ENCODE measurements at regions not wholly inside any gene's neighbourhood (a gene's known extent, or its start where the extent isn't known, plus 50 kb on each side); places are given as distances from the start of the nearest gene placed in this dataset.

DNA sequence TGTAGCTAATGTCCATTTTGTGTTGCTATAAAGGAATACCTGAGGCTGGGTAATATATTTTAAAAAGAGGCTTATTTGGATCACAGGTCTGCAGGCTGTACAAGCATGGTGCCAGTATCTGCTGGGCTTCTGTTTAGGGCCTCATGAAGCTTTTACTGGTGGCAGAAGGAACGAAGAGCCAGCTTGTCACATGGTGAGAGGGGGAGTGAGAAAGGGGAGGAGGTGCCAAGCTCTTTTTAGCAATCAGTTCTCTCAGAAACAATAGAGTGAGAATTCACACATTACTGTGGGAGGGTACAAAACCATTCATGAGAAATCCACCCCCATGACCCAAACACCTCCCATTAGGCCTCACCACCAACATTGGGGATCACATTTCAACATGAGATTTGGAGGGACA, 340.9 kb downstream of the RASEF start:
- no peak for DNase-seq (ENCODE audit: low read depth)
- TF ChIP-seq, protein P1, sequence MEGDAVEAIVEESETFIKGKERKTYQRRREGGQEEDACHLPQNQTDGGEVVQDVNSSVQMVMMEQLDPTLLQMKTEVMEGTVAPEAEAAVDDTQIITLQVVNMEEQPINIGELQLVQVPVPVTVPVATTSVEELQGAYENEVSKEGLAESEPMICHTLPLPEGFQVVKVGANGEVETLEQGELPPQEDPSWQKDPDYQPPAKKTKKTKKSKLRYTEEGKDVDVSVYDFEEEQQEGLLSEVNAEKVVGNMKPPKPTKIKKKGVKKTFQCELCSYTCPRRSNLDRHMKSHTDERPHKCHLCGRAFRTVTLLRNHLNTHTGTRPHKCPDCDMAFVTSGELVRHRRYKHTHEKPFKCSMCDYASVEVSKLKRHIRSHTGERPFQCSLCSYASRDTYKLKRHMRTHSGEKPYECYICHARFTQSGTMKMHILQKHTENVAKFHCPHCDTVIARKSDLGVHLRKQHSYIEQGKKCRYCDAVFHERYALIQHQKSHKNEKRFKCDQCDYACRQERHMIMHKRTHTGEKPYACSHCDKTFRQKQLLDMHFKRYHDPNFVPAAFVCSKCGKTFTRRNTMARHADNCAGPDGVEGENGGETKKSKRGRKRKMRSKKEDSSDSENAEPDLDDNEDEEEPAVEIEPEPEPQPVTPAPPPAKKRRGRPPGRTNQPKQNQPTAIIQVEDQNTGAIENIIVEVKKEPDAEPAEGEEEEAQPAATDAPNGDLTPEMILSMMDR (IDR thresholded peaks at IDR 0.05; ENCODE audit: control insufficient read depth, extremely low read depth, insufficient read depth): no peak
- H3K4me3 ChIP-seq (ENCODE audit: low read depth, low read length): no peak overlapping the region

DNA sequence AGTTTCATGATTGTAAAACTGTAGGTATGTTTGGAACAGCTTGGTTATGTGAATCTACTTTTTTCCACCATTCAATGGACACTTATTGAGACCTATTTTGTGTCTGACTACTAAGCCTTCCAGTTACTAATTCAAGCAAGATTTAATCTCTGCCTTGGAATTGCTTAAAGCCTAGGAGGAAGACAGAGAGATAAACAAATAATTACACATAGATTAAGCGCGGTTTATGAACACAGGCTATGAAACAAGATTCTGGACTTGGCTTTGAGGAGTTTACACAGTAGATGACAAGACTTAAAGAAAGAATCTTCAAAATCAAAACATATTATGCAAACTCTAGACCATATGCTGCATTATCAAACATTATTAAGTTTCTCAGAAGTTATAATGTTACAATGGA, 340.4 kb downstream of the RASEF start:
- TF ChIP-seq, protein P1 (IDR thresholded peaks at IDR 0.05; ENCODE audit: control insufficient read depth, extremely low read depth, insufficient read depth): no peak
- DNase-seq (ENCODE audit: low read depth): peak; percentile 79
- H3K4me3 ChIP-seq (ENCODE audit: low read depth, low read length): no peak overlapping the region

DNA sequence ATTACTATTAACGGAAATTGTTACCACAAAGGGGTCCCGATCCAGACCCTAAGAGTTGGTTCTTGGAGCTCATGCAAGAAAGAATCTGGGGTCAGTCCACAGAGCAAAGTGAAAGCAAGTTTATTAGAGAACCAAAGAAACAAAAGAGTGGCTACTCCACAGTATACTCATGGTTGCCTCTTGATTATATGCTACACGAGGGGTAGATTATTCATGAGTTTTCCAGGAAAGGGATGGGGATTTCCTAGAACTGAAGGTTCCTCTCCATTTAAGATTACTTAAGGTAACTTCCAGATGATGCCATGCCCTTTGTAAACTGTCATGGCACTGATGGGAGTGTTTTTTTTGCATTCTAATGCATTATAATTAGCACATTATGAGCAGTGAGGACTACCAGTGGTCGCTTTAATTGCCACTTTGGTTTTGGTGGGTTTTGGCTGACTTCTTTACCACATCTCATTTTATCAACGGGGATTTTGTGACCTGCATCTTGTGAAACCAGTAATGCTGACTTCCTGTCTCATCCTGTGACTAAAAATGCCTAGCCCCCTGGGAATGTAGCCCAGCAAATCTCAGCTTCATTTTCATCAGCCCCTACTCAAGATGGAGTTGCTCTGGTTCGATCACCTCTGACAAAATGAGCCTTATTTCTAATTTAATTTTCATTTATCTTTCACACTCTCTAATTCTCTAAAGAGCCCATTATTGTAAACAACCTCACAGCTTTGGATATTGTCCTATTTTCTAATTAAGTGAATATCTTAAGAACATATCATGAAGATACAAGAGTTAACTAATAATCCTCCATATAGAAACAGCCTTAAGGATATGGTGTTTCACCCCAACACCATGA, 336.3 kb downstream of the RASEF start:
- TF ChIP-seq, protein P1 (IDR thresholded peaks at IDR 0.05; ENCODE audit: control insufficient read depth, extremely low read depth, insufficient read depth): no peak
- H3K4me3 ChIP-seq (ENCODE audit: low read depth, low read length): no peak overlapping the region
- no peak for DNase-seq (ENCODE audit: low read depth)

DNA sequence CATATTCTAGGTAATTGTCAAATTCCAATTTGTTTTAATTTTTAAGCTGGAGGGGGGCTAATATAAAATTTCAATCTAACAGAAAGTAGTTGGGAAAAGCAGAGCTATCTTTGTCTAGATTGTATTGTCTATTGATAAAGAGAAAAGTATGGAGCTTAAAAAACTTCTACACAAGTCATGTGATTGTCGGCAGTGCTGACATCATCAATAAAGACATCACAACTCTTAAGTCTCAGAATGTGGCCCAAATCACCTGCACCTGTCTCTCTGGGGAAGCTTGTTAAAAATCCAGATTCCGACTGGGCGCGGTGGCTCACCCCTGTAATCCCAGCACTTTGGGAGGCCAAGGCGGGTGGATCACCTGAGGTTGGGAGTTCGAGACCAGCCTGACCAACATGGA, 333.8 kb downstream of the RASEF start:
- TF ChIP-seq, protein P1 (IDR thresholded peaks at IDR 0.05; ENCODE audit: control insufficient read depth, extremely low read depth, insufficient read depth): no peak
- no peak for DNase-seq (ENCODE audit: low read depth)
- no peak overlapping the region for H3K4me3 ChIP-seq (ENCODE audit: low read depth, low read length)

DNA sequence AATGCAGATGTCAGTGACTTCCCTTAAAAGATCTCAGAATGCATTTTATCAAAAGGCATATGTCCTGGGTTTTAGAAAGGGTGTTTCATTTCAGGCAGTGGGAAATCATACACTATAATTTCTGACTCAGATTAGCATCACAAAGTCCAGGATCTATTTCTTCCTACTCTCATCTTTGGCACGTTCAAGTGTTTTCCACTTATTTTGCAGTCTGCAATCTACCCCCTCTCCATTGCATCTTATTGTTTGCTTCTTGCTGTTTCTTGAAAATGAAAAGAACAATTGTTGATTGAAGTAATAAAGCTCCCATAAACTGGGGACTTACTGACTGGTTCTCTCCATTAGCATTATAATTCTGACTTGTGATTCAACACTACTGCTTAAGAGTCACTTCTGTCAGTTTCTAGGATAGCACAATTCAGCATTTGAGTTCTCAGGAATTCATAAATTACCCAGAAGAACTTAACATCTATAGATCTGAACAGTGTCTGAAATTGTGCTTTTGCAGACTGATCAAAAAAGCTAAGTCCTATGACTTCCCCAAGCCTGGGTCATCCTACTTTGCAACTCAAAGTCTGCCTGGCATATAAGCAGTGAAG, 332.9 kb downstream of the RASEF start:
- TF ChIP-seq, protein P1 (IDR thresholded peaks at IDR 0.05; ENCODE audit: control insufficient read depth, extremely low read depth, insufficient read depth): no peak
- no peak overlapping the region for H3K4me3 ChIP-seq (ENCODE audit: low read depth, low read length)
- DNase-seq (ENCODE audit: low read depth): no peak

DNA sequence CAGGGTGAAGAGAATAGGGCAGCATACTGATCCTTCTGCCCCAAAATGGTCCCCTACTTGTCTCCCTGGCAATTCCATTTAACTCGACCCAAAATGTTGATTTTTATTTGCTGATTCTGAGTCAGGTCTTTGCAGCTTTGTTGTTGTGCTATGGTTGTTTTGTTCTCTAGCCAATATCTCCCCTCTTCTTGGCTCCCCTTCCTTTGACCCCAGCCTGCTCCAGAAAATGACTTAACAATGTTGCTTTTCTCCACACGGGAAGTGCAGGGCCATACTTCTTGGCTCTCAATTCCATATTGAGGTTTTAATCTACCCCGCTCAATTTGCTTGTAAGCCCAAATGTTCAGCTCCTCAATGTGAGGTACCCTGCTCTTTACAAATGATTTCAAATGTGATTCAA, 330.0 kb downstream of the RASEF start:
- DNase-seq (ENCODE audit: low read depth): no peak
- TF ChIP-seq, protein P1 (IDR thresholded peaks at IDR 0.05; ENCODE audit: control insufficient read depth, extremely low read depth, insufficient read depth): no peak
- no peak overlapping the region for H3K4me3 ChIP-seq (ENCODE audit: low read depth, low read length)
